K562 (cell line): ENCODE measurements at regions not wholly inside any gene's neighbourhood (a gene's known extent, or its start where the extent isn't known, plus 50 kb on each side); places are given as distances from the start of the nearest gene placed in this dataset.

Experiments
- HINFP ChIP-seq: fragments of 450-650 bp; conservative IDR thresholded peaks from 2 replicates; pipeline ENCODE4 v1.6.1; 2016; ENCODE audit warnings: missing genetic modification characterization, low read depth, mild to moderate bottlenecking, control low read depth, missing compliant biosample characterization
- JUN ChIP-seq, 2 experiments: sonication (generic) in 1 of 2; formaldehyde crosslinking in 1 of 2; IDR thresholded peaks; 2 replicates each; pipeline versions ENCODE4 v1.6.1 to v1.8.0; 2012 to 2022; ENCODE audit warnings: borderline replicate concordance in 2 of 2, mild to moderate bottlenecking in 2 of 2, improper control_type of control experiment in 1 of 2, low read depth in 1 of 2, low read length in 1 of 2, missing genetic modification reagents in 1 of 2
- POLR2A ChIP-seq: fragments of 450-650 bp; conservative IDR thresholded peaks from 2 replicates; pipeline ENCODE4 v1.6.1; 2016
- RHOXF2B ChIP-seq: fragments of 250-450 bp; sonication (Bioruptor Pico); conservative IDR thresholded peaks from 2 replicates; pipeline ENCODE4 v1.5.1; 2021
- ZNF695 ChIP-seq: fragments of 450-650 bp; formaldehyde crosslinking; IDR thresholded peaks from 2 replicates; pipeline ENCODE4 v1.4.0; 2020; ENCODE audit warnings: mild to moderate bottlenecking, moderate library complexity
- ZNF780A ChIP-seq: fragments of 250-450 bp; sonication (Bioruptor Pico); IDR thresholded peaks from 2 replicates; pipeline ENCODE4 v1.5.0; 2021; ENCODE audit warnings: mild to moderate bottlenecking
- TF ChIP-seq, protein P1 (sequence below), 3 experiments: IDR thresholded peaks in 2 of 3; conservative IDR thresholded peaks in 1 of 3; 2 replicates each; pipeline ENCODE4 v1.5.1; 2011 to 2012; ENCODE audit warnings: low read length in 3 of 3, mild to moderate bottlenecking in 3 of 3, control low read depth in 2 of 3, improper control_type of control experiment in 1 of 3, inconsistent platforms in 1 of 3, low read depth in 1 of 3, mixed read lengths in 1 of 3, moderate library complexity in 1 of 3; ENCODE audit not compliant: insufficient read depth in 2 of 3

- TF ChIP-seq POLR2A: no peak
- TF ChIP-seq ZNF695 (CRISPR knock-in tag): no peak
- no peak for TF ChIP-seq RHOXF2B (CRISPR knock-in tag)
- no peak for TF ChIP-seq ZNF780A (CRISPR knock-in tag)
- TF ChIP-seq HINFP: no peak
- no peak for TF ChIP-seq JUN (IDR thresholded peaks at IDR 0.05; ENCODE audit: borderline replicate concordance, low read depth, low read length)
- TF ChIP-seq JUN (CRISPR knock-in tag; IDR thresholded peaks at IDR 0.05; ENCODE audit: borderline replicate concordance): no peak
- TF ChIP-seq, protein P1, sequence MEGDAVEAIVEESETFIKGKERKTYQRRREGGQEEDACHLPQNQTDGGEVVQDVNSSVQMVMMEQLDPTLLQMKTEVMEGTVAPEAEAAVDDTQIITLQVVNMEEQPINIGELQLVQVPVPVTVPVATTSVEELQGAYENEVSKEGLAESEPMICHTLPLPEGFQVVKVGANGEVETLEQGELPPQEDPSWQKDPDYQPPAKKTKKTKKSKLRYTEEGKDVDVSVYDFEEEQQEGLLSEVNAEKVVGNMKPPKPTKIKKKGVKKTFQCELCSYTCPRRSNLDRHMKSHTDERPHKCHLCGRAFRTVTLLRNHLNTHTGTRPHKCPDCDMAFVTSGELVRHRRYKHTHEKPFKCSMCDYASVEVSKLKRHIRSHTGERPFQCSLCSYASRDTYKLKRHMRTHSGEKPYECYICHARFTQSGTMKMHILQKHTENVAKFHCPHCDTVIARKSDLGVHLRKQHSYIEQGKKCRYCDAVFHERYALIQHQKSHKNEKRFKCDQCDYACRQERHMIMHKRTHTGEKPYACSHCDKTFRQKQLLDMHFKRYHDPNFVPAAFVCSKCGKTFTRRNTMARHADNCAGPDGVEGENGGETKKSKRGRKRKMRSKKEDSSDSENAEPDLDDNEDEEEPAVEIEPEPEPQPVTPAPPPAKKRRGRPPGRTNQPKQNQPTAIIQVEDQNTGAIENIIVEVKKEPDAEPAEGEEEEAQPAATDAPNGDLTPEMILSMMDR (IDR thresholded peaks at IDR 0.05 in 2 of 3, conservative IDR thresholded peaks at IDR 0.05 in 1 of 3; ENCODE audit: insufficient read depth in 2 of 3, low read depth in 1 of 3, low read length in 3 of 3): no peak
Observed at GRCh38 chr2:190791347-190791975, 89.2 kb upstream of the GLS start.
